Lung (tissue), 11 donors: ENCODE measurements at regions not wholly inside any gene's neighbourhood (a gene's known extent, or its start where the extent isn't known, plus 50 kb on each side); places are given as distances from the start of the nearest gene placed in this dataset.
A peak's percentile ranks its signal among the peaks of the same experiment; 100 is the strongest.

ENCODE experiments used
- ATAC-seq: fragments of 200-7000 bp; cut with Tn5 transposase; one replicate; pipeline ENCODE4 v1.9.1; 2020; ENCODE audit warnings: moderate number of reproducible peaks; ENCODE audit not compliant: insufficient read depth, low FRiP score
- DNase-seq, 3 donors: peaks; one replicate each; pipeline ENCODE4 v3.0.0-alpha.2; 2013 to 2017
- H3K27ac ChIP-seq, 2 donors: one replicate each; pipeline ENCODE4 v1.5.1; 2013; ENCODE audit warnings: mild to moderate bottlenecking in 2 of 2, moderate library complexity in 2 of 2, control low read depth in 1 of 2, inconsistent platforms in 1 of 2, low read depth in 1 of 2, low read length in 1 of 2
- H3K27me3 ChIP-seq, 3 donors: one replicate each; pipeline ENCODE4 v1.5.1; 2013; ENCODE audit warnings: low read length in 2 of 3; ENCODE audit not compliant: control insufficient read depth in 3 of 3, insufficient read depth in 3 of 3
- H3K36me3 ChIP-seq, 4 donors: one replicate each; pipeline ENCODE4 v1.5.1; 2013; ENCODE audit warnings: low read length in 4 of 4, mild to moderate bottlenecking in 1 of 4, moderate library complexity in 1 of 4; ENCODE audit not compliant: control insufficient read depth in 4 of 4, insufficient read depth in 4 of 4
- H3K4me1 ChIP-seq, 5 donors: one replicate each; pipeline ENCODE4 v1.5.1; 2013; ENCODE audit warnings: low read length in 5 of 5, mild to moderate bottlenecking in 2 of 5, moderate library complexity in 1 of 5; ENCODE audit not compliant: control insufficient read depth in 5 of 5, insufficient read depth in 5 of 5
- H3K4me3 ChIP-seq: one replicate; pipeline ENCODE4 v1.5.1; 2013; ENCODE audit warnings: mild to moderate bottlenecking, control low read depth, moderate library complexity
- H3K9ac ChIP-seq, 2 donors: one replicate each; pipeline ENCODE4 v1.5.1; 2013; ENCODE audit warnings: low read length in 2 of 2, control low read depth in 1 of 2; ENCODE audit not compliant: insufficient read depth in 1 of 2
- H3K9me3 ChIP-seq, 4 donors: one replicate each; pipeline ENCODE4 v1.5.1; 2013; ENCODE audit warnings: low read length in 3 of 4, mild to moderate bottlenecking in 1 of 4, moderate library complexity in 1 of 4; ENCODE audit not compliant: control insufficient read depth in 4 of 4, insufficient read depth in 3 of 4
- WGBS, 2 donors: extraction: QIAGEN DNeasy Blood & Tissue Kit; methylation state at CpG; one replicate each; pipeline ENCODE4 v1.1.7; 2013; 5-methylcytosine and 5-hydroxymethylcytosine counted together
- TF ChIP-seq, protein P1 (sequence below): IDR thresholded peaks from 2 replicates; pipeline ENCODE4 v1.5.1; 2012; ENCODE audit warnings: mild to moderate bottlenecking; ENCODE audit errors: control extremely low read depth, extremely low read depth
- donor health status: control.
- donor health status: control.
- donor health status: Bipolar disorder and iron deficiency.
- donor health status: healthy.
- donor health status: DM: yes; HTN: yes; CAD: no.

DNA sequence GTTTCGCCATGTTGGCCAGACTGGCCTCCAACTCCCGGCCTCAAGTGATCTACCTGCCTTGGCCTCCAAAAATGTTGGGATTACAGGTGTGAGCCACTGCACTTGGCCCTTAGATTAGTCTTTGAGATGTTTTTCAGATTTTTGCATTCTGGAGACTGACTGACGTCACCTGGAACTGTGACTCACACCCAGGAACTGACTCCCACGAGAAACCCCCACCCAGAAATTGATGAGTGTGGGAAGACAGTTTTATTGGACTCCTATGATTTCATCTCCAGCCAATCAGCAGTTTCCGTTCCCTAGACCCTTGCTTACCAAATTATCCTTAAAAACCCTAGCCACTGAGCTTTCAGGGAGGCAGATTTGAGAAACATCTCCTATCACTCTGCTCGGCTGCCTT lies 867.3 kb downstream of the TYW1 start:
- 78 to 81% methylated on average over 6 of the region's 6 CpGs for WGBS, 2 donors

DNA sequence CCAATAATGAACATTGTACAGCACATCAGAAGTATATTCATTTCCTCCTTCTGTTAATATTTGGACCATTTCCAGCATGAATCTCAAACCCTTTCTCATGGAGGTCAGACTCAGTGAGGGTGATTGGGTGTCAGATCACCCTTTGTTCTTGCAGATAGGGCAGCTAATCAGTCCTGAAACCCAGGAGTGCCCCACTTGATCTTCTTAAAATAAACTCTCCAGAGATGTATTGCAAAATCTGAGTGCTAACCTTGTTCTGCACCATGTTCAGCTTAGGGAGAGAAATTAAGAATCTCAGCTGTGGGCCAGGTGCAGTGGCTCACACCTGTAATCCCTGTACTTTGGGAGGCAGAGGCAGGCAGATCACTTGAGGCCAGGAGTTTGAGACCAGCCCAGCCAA lies 869.4 kb downstream of the TYW1 start:
- Histone ChIP-seq H3K36me3 (no peaks in the 10 kb centered on the region), H3K9ac (no peak overlapping the region), H3K4me1 (no peaks in the 10 kb centered on the region), H3K4me3 (no peak overlapping the region), H3K27me3 (no peaks in the 10 kb centered on the region), H3K9me3 (peaks cover 0 to 4% (median 3%) of the 10 kb centered on the region in 4 donors), H3K27ac (no peak overlapping the region)
- ATAC-seq = no peak
- TF ChIP-seq, protein P1, sequence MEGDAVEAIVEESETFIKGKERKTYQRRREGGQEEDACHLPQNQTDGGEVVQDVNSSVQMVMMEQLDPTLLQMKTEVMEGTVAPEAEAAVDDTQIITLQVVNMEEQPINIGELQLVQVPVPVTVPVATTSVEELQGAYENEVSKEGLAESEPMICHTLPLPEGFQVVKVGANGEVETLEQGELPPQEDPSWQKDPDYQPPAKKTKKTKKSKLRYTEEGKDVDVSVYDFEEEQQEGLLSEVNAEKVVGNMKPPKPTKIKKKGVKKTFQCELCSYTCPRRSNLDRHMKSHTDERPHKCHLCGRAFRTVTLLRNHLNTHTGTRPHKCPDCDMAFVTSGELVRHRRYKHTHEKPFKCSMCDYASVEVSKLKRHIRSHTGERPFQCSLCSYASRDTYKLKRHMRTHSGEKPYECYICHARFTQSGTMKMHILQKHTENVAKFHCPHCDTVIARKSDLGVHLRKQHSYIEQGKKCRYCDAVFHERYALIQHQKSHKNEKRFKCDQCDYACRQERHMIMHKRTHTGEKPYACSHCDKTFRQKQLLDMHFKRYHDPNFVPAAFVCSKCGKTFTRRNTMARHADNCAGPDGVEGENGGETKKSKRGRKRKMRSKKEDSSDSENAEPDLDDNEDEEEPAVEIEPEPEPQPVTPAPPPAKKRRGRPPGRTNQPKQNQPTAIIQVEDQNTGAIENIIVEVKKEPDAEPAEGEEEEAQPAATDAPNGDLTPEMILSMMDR = no peak
- DNase-seq = peak in 1 of 3 donors; percentile 28

More for the DNA sequence above, 867.3 kb downstream of the TYW1 start:
- Histone ChIP-seq H3K36me3 (no peaks in the 10 kb centered on the region), H3K9me3 (peaks cover 0 to 4% (median 4%) of the 10 kb centered on the region in 4 donors), H3K27me3 (no peaks in the 10 kb centered on the region), H3K9ac (no peak overlapping the region), H3K4me3 (no peak overlapping the region), H3K4me1 (no peaks in the 10 kb centered on the region), H3K27ac (no peak overlapping the region)
- DNase-seq (no peak), ATAC-seq (no peak)
- TF ChIP-seq, protein P1 = no peak

DNA sequence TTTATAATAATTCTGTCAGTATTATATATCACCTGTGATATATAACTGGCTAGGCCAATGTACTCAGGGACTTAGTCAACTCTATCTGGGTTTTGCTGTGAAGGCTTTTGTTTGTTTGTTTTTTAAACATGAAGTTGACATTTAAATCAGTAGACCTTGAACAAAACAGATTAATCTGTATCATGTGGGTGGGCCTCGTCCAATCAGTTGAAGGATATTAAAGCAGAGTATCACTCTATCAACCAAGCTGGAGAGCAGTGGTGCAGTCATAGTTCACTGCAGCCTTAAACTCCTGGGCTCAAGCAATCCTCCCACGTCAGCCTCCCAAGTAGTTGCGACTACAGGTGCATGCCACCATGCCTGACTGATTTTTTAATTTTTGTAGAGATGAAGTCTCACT lies 870.2 kb downstream of the TYW1 start:
- Histone ChIP-seq H3K4me3 (no peak overlapping the region), H3K9me3 (peaks cover 0 to 3% (median 2%) of the 10 kb centered on the region in 4 donors), H3K27ac (no peak overlapping the region), H3K9ac (no peak overlapping the region), H3K36me3 (no peaks in the 10 kb centered on the region), H3K4me1 (no peaks in the 10 kb centered on the region), H3K27me3 (no peaks in the 10 kb centered on the region)
- TF ChIP-seq, protein P1 = no peak
- DNase-seq (no peak), ATAC-seq (no peak)
- WGBS, 2 donors = 90 to 92% methylated on average over 3 of the region's 3 CpGs

DNA sequence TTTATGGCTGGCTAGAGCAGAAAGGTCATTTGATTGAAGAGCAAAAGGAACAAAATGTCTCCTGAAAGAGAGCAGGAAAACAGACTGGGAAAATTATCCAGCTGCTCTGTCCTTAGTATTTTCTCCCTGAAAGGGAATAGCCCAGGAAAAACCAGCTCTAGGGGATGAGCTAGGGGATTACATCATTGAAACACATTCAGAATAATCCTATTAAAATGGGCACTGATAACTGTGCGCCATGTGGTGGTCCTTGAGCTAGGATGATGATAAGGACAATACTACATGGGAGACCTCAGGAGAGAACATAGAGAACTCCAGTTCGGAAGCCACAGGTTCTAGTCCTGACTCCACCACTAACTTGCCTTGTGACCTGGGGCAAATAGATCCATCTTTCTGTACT lies 873.8 kb downstream of the TYW1 start:
- WGBS, 2 donors = 90 to 92% methylated on average over 2 of the region's 2 CpGs
- no peak overlapping the region for H3K9ac ChIP-seq
- H3K27ac ChIP-seq = no peak overlapping the region
- H3K4me3 ChIP-seq = no peak overlapping the region
- no peak for ATAC-seq
- H3K4me1 ChIP-seq = no peaks in the 10 kb centered on the region
- TF ChIP-seq, protein P1 = no peak
- no peak for DNase-seq
- no peaks in the 10 kb centered on the region for H3K27me3 ChIP-seq
- peaks cover 0 to 1% (median 0%) of the 10 kb centered on the region in 4 donors for H3K9me3 ChIP-seq
- no peaks in the 10 kb centered on the region for H3K36me3 ChIP-seq
